HepG2 (cell line): ENCODE measurements at regions not wholly inside any gene's neighbourhood (a gene's known extent, or its start where the extent isn't known, plus 50 kb on each side); places are given as distances from the start of the nearest gene placed in this dataset.

ENCODE experiments used
- ATF7 ChIP-seq, 2 experiments: fragments of 450-650 bp in 1 of 2; sonication (generic) in 1 of 2; formaldehyde crosslinking in 1 of 2; IDR thresholded peaks; 2 replicates each; pipeline versions ENCODE4 v1.4.0 to v1.6.1; 2016 to 2020; ENCODE audit warnings: antibody characterized with exemption in 1 of 2, mild to moderate bottlenecking in 1 of 2, missing genetic modification reagents in 1 of 2
- CEBPB ChIP-seq: IDR thresholded peaks from 2 replicates; pipeline ENCODE4 v1.6.1; 2011; ENCODE audit warnings: low read depth, low read length, improper control_type of control experiment, borderline replicate concordance
- CTCF ChIP-seq: sonication (generic); formaldehyde crosslinking; IDR thresholded peaks from 2 replicates; pipeline ENCODE4 v1.5.0; 2020; ENCODE audit warnings: mild to moderate bottlenecking, missing genetic modification reagents, moderate library complexity
- ESRRA ChIP-seq: sonication (generic); formaldehyde crosslinking; IDR thresholded peaks from 2 replicates; pipeline ENCODE4 v1.5.1; 2020; ENCODE audit warnings: mild to moderate bottlenecking, low read depth, missing genetic modification reagents
- RBM39 ChIP-seq: fragments of 200-400 bp; formaldehyde crosslinking; IDR thresholded peaks from one replicate; pipeline ENCODE4 v1.6.1; 2018; ENCODE audit warnings: antibody characterized with exemption, mild to moderate bottlenecking, low read depth, low read length; ENCODE audit not compliant: poor library complexity, severe bottlenecking
- SMC3 ChIP-seq: IDR thresholded peaks from 2 replicates; pipeline ENCODE4 v1.6.1; 2011; ENCODE audit warnings: low read length, improper control_type of control experiment
- TOPORS ChIP-seq: sonication (generic); formaldehyde crosslinking; IDR thresholded peaks from 2 replicates; pipeline ENCODE4 v1.8.0; 2023; ENCODE audit warnings: mild to moderate bottlenecking, missing genetic modification reagents
- ZBTB46 ChIP-seq: sonication (generic); formaldehyde crosslinking; IDR thresholded peaks from 2 replicates; pipeline ENCODE4 v1.4.0; 2020; ENCODE audit warnings: mild to moderate bottlenecking, missing genetic modification reagents, borderline replicate concordance
- ZFP37 ChIP-seq: sonication (generic); formaldehyde crosslinking; IDR thresholded peaks from 2 replicates; pipeline ENCODE4 v1.4.0; 2020; ENCODE audit warnings: missing genetic modification reagents, borderline replicate concordance
- ZFP91 ChIP-seq: sonication (generic); formaldehyde crosslinking; IDR thresholded peaks from 2 replicates; pipeline ENCODE4 v1.9.0; 2022; ENCODE audit warnings: missing genetic modification reagents, mild to moderate bottlenecking, borderline replicate concordance
- ZNF609 ChIP-seq: sonication (generic); formaldehyde crosslinking; IDR thresholded peaks from 2 replicates; pipeline ENCODE4 v1.4.0; 2020; ENCODE audit warnings: mild to moderate bottlenecking, missing genetic modification reagents, borderline replicate concordance
- ZNF761 ChIP-seq: sonication (generic); formaldehyde crosslinking; conservative IDR thresholded peaks from 2 replicates; pipeline ENCODE4 v1.4.0; 2020; ENCODE audit warnings: mild to moderate bottlenecking, missing genetic modification reagents

DNA sequence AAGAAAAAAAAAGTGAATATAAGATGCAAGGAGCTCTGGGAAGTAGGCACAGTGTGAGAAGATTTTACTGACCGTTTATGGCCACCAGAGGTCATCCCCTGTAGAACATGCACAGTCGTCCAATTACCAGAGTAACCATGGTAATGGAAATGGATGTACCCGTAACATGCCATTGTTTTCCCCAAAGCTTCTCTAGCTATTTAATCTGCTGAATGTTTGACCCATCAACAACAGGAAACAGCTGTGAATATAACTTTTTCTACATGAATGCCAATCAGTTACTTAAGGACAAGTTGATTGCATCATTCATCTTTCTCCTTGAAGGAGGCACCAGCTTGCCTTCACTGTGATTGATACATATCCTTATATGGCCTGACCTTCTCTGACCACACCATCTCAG lies 1967.0 kb upstream of the CDH9 start (continued):
- TF ChIP-seq TOPORS (CRISPR knock-in tag) (no peak), ATF7 (IDR thresholded peaks at IDR 0.05) (peak; percentile 27; the same call in 1 of the 2 replicates), ATF7 (CRISPR knock-in tag; IDR thresholded peaks at IDR 0.05) (no peak), ZNF761 (CRISPR knock-in tag) (no peak), ZFP91 (CRISPR knock-in tag) (no peak), RBM39 (no peak), ZFP37 (no peak), ZNF609 (CRISPR knock-in tag) (no peak), ESRRA (CRISPR knock-in tag) (no peak), CTCF (CRISPR knock-in tag) (peak; percentile 28; the same call in 1 of the 2 replicates), SMC3 (peak; percentile 22; the same call in 1 of the 2 replicates), ZBTB46 (CRISPR knock-in tag) (no peak), CEBPB (peak; percentile 14; the same call in 1 of the 2 replicates)
- TF ChIP-seq, all 625 proteins: peak for 5
